ENCODE measurements at regions not wholly inside any gene's neighbourhood (a gene's known extent, or its start where the extent isn't known, plus 50 kb on each side); places are given as distances from the start of the nearest gene placed in this dataset.

DNA sequence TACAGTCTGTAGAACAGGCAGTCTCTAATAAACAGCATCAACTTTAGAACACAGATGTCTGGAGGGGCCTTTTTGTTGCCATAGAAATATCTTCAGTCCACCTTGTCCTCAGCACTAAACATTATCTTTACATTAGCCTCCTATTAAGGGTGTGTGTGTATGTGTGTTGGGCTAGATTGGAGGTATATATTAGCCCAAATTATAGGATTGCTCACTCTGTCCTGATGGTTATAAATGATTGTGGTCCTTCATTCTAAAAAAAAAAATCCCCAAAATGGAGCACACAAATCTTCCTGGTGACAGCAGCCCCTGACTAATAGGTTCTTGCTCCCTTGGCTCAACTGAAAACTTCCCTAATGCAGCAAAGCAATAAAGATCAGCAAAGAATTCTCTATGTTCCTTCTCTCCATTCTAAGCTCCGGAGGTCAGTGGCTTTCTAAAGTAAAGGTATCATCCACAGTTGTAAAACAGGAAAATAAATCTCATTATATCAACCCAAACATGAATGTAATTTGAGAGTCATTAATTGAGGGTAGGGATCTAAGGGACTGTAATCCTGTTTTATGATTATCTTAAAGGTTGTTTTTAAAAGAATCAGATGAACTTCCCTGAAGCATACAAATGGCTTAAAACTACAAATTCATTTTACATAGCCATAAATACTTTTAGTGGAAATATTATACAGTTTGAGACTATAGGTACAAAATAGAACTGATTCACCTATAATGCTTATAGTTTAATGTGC is 232.7 kb downstream of the KLF12 start:
- no peak overlapping the region for H3K4me2 ChIP-seq (ENCODE audit: low read length)
- H3K4me1 ChIP-seq (ENCODE audit: insufficient read depth, low read length, severe bottlenecking) = peaks cover 12% of the 10 kb centered on the region
- no peaks in the 10 kb centered on the region for H4K20me1 ChIP-seq (ENCODE audit: insufficient read depth, low read length)
- H3K27ac ChIP-seq (ENCODE audit: low read depth, low read length, poor library complexity, severe bottlenecking) = no peak overlapping the region
- H3K27me3 ChIP-seq (ENCODE audit: insufficient read depth, low read length) = no peaks in the 10 kb centered on the region
- no peaks in the 10 kb centered on the region; the same call in 1 of the 2 replicates for H3K36me3 ChIP-seq (ENCODE audit: insufficient read depth, low read length)
- no peaks in the 10 kb centered on the region for H3K79me2 ChIP-seq (ENCODE audit: insufficient read depth, low read length)
- H3F3A ChIP-seq (ENCODE audit: insufficient read depth, low read length) = no peaks in the 10 kb centered on the region
- no peak overlapping the region for H3K9ac ChIP-seq (ENCODE audit: low read length)
- no peak overlapping the region for H3K4me3 ChIP-seq (ENCODE audit: low read depth, low read length, poor library complexity, severe bottlenecking)
- H3K9me3 ChIP-seq (ENCODE audit: low read length) = no peaks in the 10 kb centered on the region
- H3K9me2 ChIP-seq (ENCODE audit: low read depth, low read length) = no peaks in the 10 kb centered on the region
- TF ChIP-seq, protein P1, sequence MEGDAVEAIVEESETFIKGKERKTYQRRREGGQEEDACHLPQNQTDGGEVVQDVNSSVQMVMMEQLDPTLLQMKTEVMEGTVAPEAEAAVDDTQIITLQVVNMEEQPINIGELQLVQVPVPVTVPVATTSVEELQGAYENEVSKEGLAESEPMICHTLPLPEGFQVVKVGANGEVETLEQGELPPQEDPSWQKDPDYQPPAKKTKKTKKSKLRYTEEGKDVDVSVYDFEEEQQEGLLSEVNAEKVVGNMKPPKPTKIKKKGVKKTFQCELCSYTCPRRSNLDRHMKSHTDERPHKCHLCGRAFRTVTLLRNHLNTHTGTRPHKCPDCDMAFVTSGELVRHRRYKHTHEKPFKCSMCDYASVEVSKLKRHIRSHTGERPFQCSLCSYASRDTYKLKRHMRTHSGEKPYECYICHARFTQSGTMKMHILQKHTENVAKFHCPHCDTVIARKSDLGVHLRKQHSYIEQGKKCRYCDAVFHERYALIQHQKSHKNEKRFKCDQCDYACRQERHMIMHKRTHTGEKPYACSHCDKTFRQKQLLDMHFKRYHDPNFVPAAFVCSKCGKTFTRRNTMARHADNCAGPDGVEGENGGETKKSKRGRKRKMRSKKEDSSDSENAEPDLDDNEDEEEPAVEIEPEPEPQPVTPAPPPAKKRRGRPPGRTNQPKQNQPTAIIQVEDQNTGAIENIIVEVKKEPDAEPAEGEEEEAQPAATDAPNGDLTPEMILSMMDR (IDR thresholded peaks at IDR 0.05; ENCODE audit: low read length) = no peak
- no peak for TF ChIP-seq EZH2 (IDR thresholded peaks at IDR 0.05; ENCODE audit: borderline replicate concordance, low read length)
- H2AFZ ChIP-seq (ENCODE audit: low read length) = no peak overlapping the region

DNA sequence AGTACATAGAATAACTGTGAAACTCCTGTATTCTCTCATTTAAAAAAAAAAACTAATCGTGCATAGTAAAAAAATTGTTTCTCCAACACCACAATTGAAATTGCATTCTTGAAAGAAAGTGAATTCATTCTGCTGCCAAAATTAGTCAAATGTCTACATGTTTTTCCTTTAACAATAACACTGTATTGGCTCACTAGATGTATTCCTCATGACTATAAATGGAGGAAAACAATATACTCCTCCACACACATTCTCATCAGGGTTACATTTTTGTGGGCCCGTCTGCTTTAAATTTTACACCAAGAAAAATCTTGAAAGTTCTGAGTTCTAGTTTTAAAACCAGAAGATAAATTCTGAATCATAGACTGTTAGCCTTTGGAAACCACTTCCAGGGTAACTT is 233.6 kb downstream of the KLF12 start:
- Histone ChIP-seq H3K36me3 (ENCODE audit: insufficient read depth, low read length) (no peaks in the 10 kb centered on the region; the same call in 1 of the 2 replicates), H3K79me2 (ENCODE audit: insufficient read depth, low read length) (no peaks in the 10 kb centered on the region), H3K9me2 (ENCODE audit: low read depth, low read length) (no peaks in the 10 kb centered on the region), H2AFZ (ENCODE audit: low read length) (no peak overlapping the region), H3K4me1 (ENCODE audit: insufficient read depth, low read length, severe bottlenecking) (peaks cover 12% of the 10 kb centered on the region), H3K27me3 (ENCODE audit: insufficient read depth, low read length) (no peaks in the 10 kb centered on the region), H3K4me3 (ENCODE audit: low read depth, low read length, poor library complexity, severe bottlenecking) (no peak overlapping the region), H3K9me3 (ENCODE audit: low read length) (no peaks in the 10 kb centered on the region), H3F3A (ENCODE audit: insufficient read depth, low read length) (no peaks in the 10 kb centered on the region), H3K27ac (ENCODE audit: low read depth, low read length, poor library complexity, severe bottlenecking) (no peak overlapping the region), H4K20me1 (ENCODE audit: insufficient read depth, low read length) (no peaks in the 10 kb centered on the region), H3K9ac (ENCODE audit: low read length) (no peak overlapping the region), H3K4me2 (ENCODE audit: low read length) (no peak overlapping the region)
- TF ChIP-seq, protein P1 (IDR thresholded peaks at IDR 0.05; ENCODE audit: low read length) = no peak
- TF ChIP-seq EZH2 (IDR thresholded peaks at IDR 0.05; ENCODE audit: borderline replicate concordance, low read length) = no peak

DNA sequence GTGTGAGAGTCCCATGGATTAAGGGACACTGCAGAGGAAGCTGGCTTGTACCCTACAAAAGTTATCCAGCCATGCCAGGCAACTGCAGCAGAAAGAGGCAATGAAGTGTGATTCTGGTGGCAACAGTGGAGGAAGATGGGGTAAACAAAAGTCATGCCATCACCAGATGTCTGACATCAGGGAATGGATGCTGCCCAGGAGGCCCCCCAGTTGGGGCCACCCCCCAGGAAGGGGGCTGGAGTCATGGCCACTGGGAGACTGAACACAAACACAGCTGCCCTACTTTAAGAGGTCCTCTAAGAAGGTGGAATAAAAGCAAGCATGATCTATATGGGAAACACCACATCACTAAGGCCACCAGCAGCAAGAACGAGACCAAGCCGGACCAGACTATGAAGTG is 235.3 kb downstream of the KLF12 start:
- Histone ChIP-seq H3K27ac (ENCODE audit: low read depth, low read length, poor library complexity, severe bottlenecking) (no peak overlapping the region), H3K27me3 (ENCODE audit: insufficient read depth, low read length) (no peaks in the 10 kb centered on the region), H3K4me2 (ENCODE audit: low read length) (no peak overlapping the region), H2AFZ (ENCODE audit: low read length) (no peak overlapping the region), H3K9me2 (ENCODE audit: low read depth, low read length) (no peaks in the 10 kb centered on the region), H3K4me3 (ENCODE audit: low read depth, low read length, poor library complexity, severe bottlenecking) (no peak overlapping the region), H3K9me3 (ENCODE audit: low read length) (no peaks in the 10 kb centered on the region), H3K4me1 (ENCODE audit: insufficient read depth, low read length, severe bottlenecking) (peaks cover 12% of the 10 kb centered on the region), H3K79me2 (ENCODE audit: insufficient read depth, low read length) (no peaks in the 10 kb centered on the region), H3F3A (ENCODE audit: insufficient read depth, low read length) (no peaks in the 10 kb centered on the region), H3K36me3 (ENCODE audit: insufficient read depth, low read length) (no peaks in the 10 kb centered on the region; the same call in 1 of the 2 replicates), H4K20me1 (ENCODE audit: insufficient read depth, low read length) (no peaks in the 10 kb centered on the region), H3K9ac (ENCODE audit: low read length) (no peak overlapping the region)
- no peak for TF ChIP-seq EZH2 (IDR thresholded peaks at IDR 0.05; ENCODE audit: borderline replicate concordance, low read length)
- TF ChIP-seq, protein P1 (IDR thresholded peaks at IDR 0.05; ENCODE audit: low read length) = no peak
